Uterus (tissue), 3 donors: ENCODE measurements at regions not wholly inside any gene's neighbourhood (a gene's known extent, or its start where the extent isn't known, plus 50 kb on each side); places are given as distances from the start of the nearest gene placed in this dataset.

Experiments used
- DNase-seq, 2 donors: peaks; one replicate each; pipeline ENCODE4 v3.0.0-alpha.2; 2019 to 2020
- H3K27ac ChIP-seq, 2 donors: fragments of 200-600 bp; sonication (generic); 1 replicate in 1 of 2; 2 replicates in 1 of 2; pipeline ENCODE4 v1.5.1; 2016 to 2018
- H3K27me3 ChIP-seq, 2 donors: fragments of 200-600 bp; sonication (generic); one replicate each; pipeline ENCODE4 v1.5.1; 2018 to 2019; ENCODE audit warnings: control low read depth in 1 of 2
- H3K36me3 ChIP-seq, 2 donors: fragments of 200-600 bp; sonication (generic); one replicate each; pipeline ENCODE4 v1.5.1; 2019; ENCODE audit warnings: control low read depth in 1 of 2
- H3K4me1 ChIP-seq, 2 donors: fragments of 200-600 bp; sonication (generic); one replicate each; pipeline ENCODE4 v1.5.1; 2018 to 2019; ENCODE audit warnings: control low read depth in 1 of 2
- H3K4me3 ChIP-seq, 2 donors: fragments of 200-600 bp; sonication (generic); 1 replicate in 1 of 2; 2 replicates in 1 of 2; pipeline ENCODE4 v1.5.1; 2018 to 2019; ENCODE audit warnings: mild to moderate bottlenecking in 1 of 2
- H3K9me3 ChIP-seq, 2 donors: fragments of 200-600 bp; sonication (generic); one replicate each; pipeline ENCODE4 v1.5.1; 2019; ENCODE audit warnings: control low read depth in 1 of 2
- CTCF ChIP-seq, 4 experiments: fragments of 200-600 bp in 2 of 4; fragments of 450-650 bp in 2 of 4; sonication (generic) in 2 of 4; IDR thresholded peaks; one replicate each; pipeline ENCODE4 v1.5.1; 2016 to 2019; ENCODE audit warnings: antibody characterized with exemption in 4 of 4, mild to moderate bottlenecking in 2 of 4, moderate library complexity in 1 of 4
- POLR2A ChIP-seq, 2 donors: fragments of 450-650 bp; IDR thresholded peaks; one replicate each; pipeline ENCODE4 v1.6.1; 2016; ENCODE audit warnings: antibody characterized with exemption in 2 of 2, mild to moderate bottlenecking in 1 of 2, moderate library complexity in 1 of 2
- intact Hi-C: fragments of 100-400 bp; cut with DNase I; formaldehyde crosslinking; loops from one replicate; pipeline ENCODE4 v1.15.1; 2023; ENCODE audit warnings: low total_unique reads
- donor health status: DM: yes; HTN: yes; CAD: no.

- Histone ChIP-seq H3K36me3 (no peaks in the 10 kb centered on the region), H3K27ac (peak overlapping the region; percentile 66 to 81), H3K9me3 (no peaks in the 10 kb centered on the region), H3K4me3 (no peak overlapping the region), H3K4me1 (no peaks in the 10 kb centered on the region), H3K27me3 (no peaks in the 10 kb centered on the region)
- no peak for TF ChIP-seq POLR2A (IDR thresholded peaks at IDR 0.05)
- TF ChIP-seq CTCF (IDR thresholded peaks at IDR 0.05), result no peak
- intact Hi-C loops, result no loop called here
- peak; percentile 30 to 41 for DNase-seq
These were observed 85.3 kb upstream of the ITGA6 start for GRCh38 chr2:172342078-172342477.

GRCh38 chr2:172342611-172343010 is 84.8 kb upstream of the ITGA6 start:
- DNase-seq, result no peak
- Histone ChIP-seq H3K36me3 (no peaks in the 10 kb centered on the region), H3K27ac (peak overlapping the region; percentile 66 to 81), H3K4me1 (no peaks in the 10 kb centered on the region), H3K4me3 (no peak overlapping the region), H3K27me3 (no peaks in the 10 kb centered on the region), H3K9me3 (no peaks in the 10 kb centered on the region)
- intact Hi-C loops, result no loop called here
- TF ChIP-seq CTCF (IDR thresholded peaks at IDR 0.05) (no peak), POLR2A (IDR thresholded peaks at IDR 0.05) (no peak)

GRCh38 chr2:172344159-172344558 is 83.2 kb upstream of the ITGA6 start:
- Histone ChIP-seq H3K4me1 (no peaks in the 10 kb centered on the region), H3K27ac (peak overlapping the region in 1 of 2 donors; percentile 81), H3K9me3 (no peaks in the 10 kb centered on the region), H3K27me3 (no peaks in the 10 kb centered on the region), H3K36me3 (no peaks in the 10 kb centered on the region), H3K4me3 (no peak overlapping the region)
- no peak for DNase-seq
- no peak for TF ChIP-seq POLR2A (IDR thresholded peaks at IDR 0.05)
- TF ChIP-seq CTCF (IDR thresholded peaks at IDR 0.05), result no peak
- intact Hi-C loops, result no loop called here

- H3K27ac ChIP-seq, result no peak overlapping the region
- H3K9me3 ChIP-seq, result no peaks in the 10 kb centered on the region
- no peaks in the 10 kb centered on the region for H3K36me3 ChIP-seq
- TF ChIP-seq POLR2A (IDR thresholded peaks at IDR 0.05) (no peak), CTCF (IDR thresholded peaks at IDR 0.05) (no peak)
- DNase-seq, result no peak
- no peak overlapping the region for H3K4me3 ChIP-seq
- intact Hi-C loops, result no loop called here
- H3K27me3 ChIP-seq, result no peaks in the 10 kb centered on the region
- no peaks in the 10 kb centered on the region for H3K4me1 ChIP-seq
These were observed 81.3 kb upstream of the ITGA6 start for GRCh38 chr2:172345956-172346555.

- H3K27me3 ChIP-seq, result no peaks in the 10 kb centered on the region
- no peaks in the 10 kb centered on the region for H3K36me3 ChIP-seq
- no peak overlapping the region for H3K4me3 ChIP-seq
- no peak for DNase-seq
- H3K9me3 ChIP-seq, result no peaks in the 10 kb centered on the region
- intact Hi-C loops, result no loop called here
- TF ChIP-seq CTCF (IDR thresholded peaks at IDR 0.05) (no peak), POLR2A (IDR thresholded peaks at IDR 0.05) (no peak)
- no peaks in the 10 kb centered on the region for H3K4me1 ChIP-seq
- no peak overlapping the region for H3K27ac ChIP-seq
These were observed 78.7 kb upstream of the ITGA6 start for GRCh38 chr2:172348555-172349288.
